C4-2B (cell line): ENCODE measurements at regions not wholly inside any gene's neighbourhood (a gene's known extent, or its start where the extent isn't known, plus 50 kb on each side); places are given as distances from the start of the nearest gene placed in this dataset.

ENCODE experiments used
- CTCF ChIP-seq: fragments of 450-650 bp; conservative IDR thresholded peaks from 2 replicates; pipeline ENCODE4 v1.5.1; 2017; ENCODE audit warnings: mild to moderate bottlenecking
- ZFX ChIP-seq: fragments of 450-650 bp; IDR thresholded peaks from 2 replicates; pipeline ENCODE4 v1.6.1; 2017

- no peak for TF ChIP-seq CTCF
- no peak for TF ChIP-seq ZFX
Observed at GRCh38 chr2:146826388-146826787, 1018.4 kb upstream of the ACVR2A start.
